Lower leg skin (tissue), 3 donors: ENCODE measurements at regions not wholly inside any gene's neighbourhood (a gene's known extent, or its start where the extent isn't known, plus 50 kb on each side); places are given as distances from the start of the nearest gene placed in this dataset.

Experiments used
- POLR2A ChIP-seq, 2 donors: fragments of 450-650 bp; IDR thresholded peaks; one replicate each; pipeline ENCODE4 v1.6.1; 2016 to 2017; ENCODE audit warnings: antibody characterized with exemption in 2 of 2, mild to moderate bottlenecking in 1 of 2, moderate library complexity in 1 of 2
- TF ChIP-seq, protein P1 (sequence below), 3 donors: fragments of 450-650 bp; IDR thresholded peaks; one replicate each; pipeline ENCODE4 v1.5.1; 2016; ENCODE audit warnings: antibody characterized with exemption in 3 of 3, mild to moderate bottlenecking in 3 of 3, moderate library complexity in 2 of 3

GRCh38 chr7:156255635-156256034 lies 384.9 kb upstream of the RNF32 start:
- TF ChIP-seq, protein P1, sequence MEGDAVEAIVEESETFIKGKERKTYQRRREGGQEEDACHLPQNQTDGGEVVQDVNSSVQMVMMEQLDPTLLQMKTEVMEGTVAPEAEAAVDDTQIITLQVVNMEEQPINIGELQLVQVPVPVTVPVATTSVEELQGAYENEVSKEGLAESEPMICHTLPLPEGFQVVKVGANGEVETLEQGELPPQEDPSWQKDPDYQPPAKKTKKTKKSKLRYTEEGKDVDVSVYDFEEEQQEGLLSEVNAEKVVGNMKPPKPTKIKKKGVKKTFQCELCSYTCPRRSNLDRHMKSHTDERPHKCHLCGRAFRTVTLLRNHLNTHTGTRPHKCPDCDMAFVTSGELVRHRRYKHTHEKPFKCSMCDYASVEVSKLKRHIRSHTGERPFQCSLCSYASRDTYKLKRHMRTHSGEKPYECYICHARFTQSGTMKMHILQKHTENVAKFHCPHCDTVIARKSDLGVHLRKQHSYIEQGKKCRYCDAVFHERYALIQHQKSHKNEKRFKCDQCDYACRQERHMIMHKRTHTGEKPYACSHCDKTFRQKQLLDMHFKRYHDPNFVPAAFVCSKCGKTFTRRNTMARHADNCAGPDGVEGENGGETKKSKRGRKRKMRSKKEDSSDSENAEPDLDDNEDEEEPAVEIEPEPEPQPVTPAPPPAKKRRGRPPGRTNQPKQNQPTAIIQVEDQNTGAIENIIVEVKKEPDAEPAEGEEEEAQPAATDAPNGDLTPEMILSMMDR (IDR thresholded peaks at IDR 0.05), result no peak
- no peak for TF ChIP-seq POLR2A (IDR thresholded peaks at IDR 0.05)
